ENCODE measurements at regions not wholly inside any gene's neighbourhood (a gene's known extent, or its start where the extent isn't known, plus 50 kb on each side); places are given as distances from the start of the nearest gene placed in this dataset.
"Not testable (repeated sequence)": the region's sequence is repeated elsewhere in the genome, so short reads cannot be mapped to it uniquely, and the experiment has no call there.

GRCh38 chrX:114077773-114078172 is 506.1 kb upstream of the HTR2C start:
- DNase-seq: no peak

GRCh38 chrX:114075073-114075673 is 508.7 kb upstream of the HTR2C start:
- DNase-seq: peak; percentile 41

GRCh38 chrX:114073926-114074325 is 510.0 kb upstream of the HTR2C start:
- peak; percentile 49 for DNase-seq

- peak; percentile 85 for DNase-seq
Measured at GRCh38 chrX:114071412-114071811, 512.5 kb upstream of the HTR2C start.

- DNase-seq: peak; percentile 48
Measured at GRCh38 chrX:114065577-114066223, 518.2 kb upstream of the HTR2C start.

- peak; percentile 25 for DNase-seq
Measured at GRCh38 chrX:114061226-114061625, 522.7 kb upstream of the HTR2C start.

- peak; percentile 94 for DNase-seq
Measured at GRCh38 chrX:114058988-114059418, 524.9 kb upstream of the HTR2C start.

- peak; percentile 41 for DNase-seq
Measured at GRCh38 chrX:114057422-114057821, 526.5 kb upstream of the HTR2C start.

- DNase-seq: no peak
Measured at GRCh38 chrX:114051667-114052315, 532.1 kb upstream of the HTR2C start.

GRCh38 chrX:114050075-114050796 is 533.6 kb upstream of the HTR2C start:
- no peak for DNase-seq

- DNase-seq: no peak
Measured at GRCh38 chrX:114049063-114049462, 534.8 kb upstream of the HTR2C start.

GRCh38 chrX:114047558-114047957 is 536.3 kb upstream of the HTR2C start:
- DNase-seq: peak; percentile 32

- no peak for DNase-seq
Measured at GRCh38 chrX:114046695-114047279, 537.1 kb upstream of the HTR2C start.

GRCh38 chrX:114041470-114041869 is 542.4 kb upstream of the HTR2C start:
- DNase-seq: not testable (repeated sequence)

GRCh38 chrX:114040661-114041269 is 543.1 kb upstream of the HTR2C start:
- not testable (repeated sequence) for DNase-seq

GRCh38 chrX:114040111-114040510 is 543.8 kb upstream of the HTR2C start:
- DNase-seq: not testable (repeated sequence)

- DNase-seq: peak; percentile 39
Measured at GRCh38 chrX:114038358-114038757, 545.5 kb upstream of the HTR2C start.

- DNase-seq: no peak
Measured at GRCh38 chrX:114037515-114037914, 546.4 kb upstream of the HTR2C start.

- DNase-seq: no peak
Measured at GRCh38 chrX:114028907-114029662, 554.8 kb upstream of the HTR2C start.

GRCh38 chrX:114017086-114017485 is 566.8 kb upstream of the HTR2C start:
- DNase-seq: no peak

GRCh38 chrX:114015966-114016365 is 567.9 kb upstream of the HTR2C start:
- no peak for DNase-seq

- DNase-seq: no peak
Measured at GRCh38 chrX:114006664-114007063, 577.2 kb upstream of the HTR2C start.

Measured in OCI-M1 (cell line).